WTC11 (cell line): ENCODE measurements at regions not wholly inside any gene's neighbourhood (a gene's known extent, or its start where the extent isn't known, plus 50 kb on each side); places are given as distances from the start of the nearest gene placed in this dataset.

Source experiments
- ATAC-seq: fragments of 200-7000 bp; cut with Tn5 transposase; 2 replicates; pipeline ENCODE4 v1.10.0; 2021; ENCODE audit warnings: mild to moderate bottlenecking, moderate library complexity
- CTCF ChIA-PET: fragments of 300-600 bp; sonication (Branson Sonifier 250); formaldehyde crosslinking; loops from one replicate; lab custom pipeline; 2021; ENCODE audit warnings: antibody characterized with exemption; lab: Charles Lee
- POLR2A ChIA-PET: fragments of 350-600 bp; sonication (Branson Sonifier 250); formaldehyde crosslinking; loops from one replicate; lab custom pipeline; 2021; ENCODE audit warnings: antibody characterized with exemption; lab: Charles Lee
- DNase-seq: peaks from one replicate; pipeline ENCODE4 v3.0.0; 2021; ENCODE audit warnings: low spot score
- H3K27ac Mint-ChIP-seq: 2 replicates; pipeline ENCODE4 v1.8.0; 2021; ENCODE audit warnings: mixed read lengths
- H3K27me3 Mint-ChIP-seq: 2 replicates; pipeline ENCODE4 v1.8.0; 2021; ENCODE audit warnings: low read depth, mild to moderate bottlenecking, moderate library complexity, mixed read lengths
- H3K36me3 Mint-ChIP-seq: 2 replicates; pipeline ENCODE4 v1.8.0; 2021; ENCODE audit warnings: mixed read lengths
- H3K4me1 Mint-ChIP-seq: 2 replicates; pipeline ENCODE4 v1.8.0; 2022; ENCODE audit warnings: mixed read lengths
- H3K4me3 Mint-ChIP-seq: 2 replicates; pipeline ENCODE4 v1.8.0; 2021; ENCODE audit warnings: mild to moderate bottlenecking, moderate library complexity, mixed read lengths
- H3K9me3 Mint-ChIP-seq: 2 replicates; pipeline ENCODE4 v1.8.0; 2021; ENCODE audit warnings: mixed read lengths
- EMX1 ChIP-seq: fragments of 250-450 bp; sonication (Bioruptor Pico); IDR thresholded peaks from 2 replicates; pipeline ENCODE4 v1.8.0; 2021; ENCODE audit warnings: mild to moderate bottlenecking
- HMGA2 ChIP-seq: fragments of 250-450 bp; sonication (Bioruptor Pico); IDR thresholded peaks from 2 replicates; pipeline ENCODE4 v1.4.0; 2021; ENCODE audit warnings: mild to moderate bottlenecking, moderate library complexity
- JAZF1 ChIP-seq: fragments of 250-450 bp; sonication (Bioruptor Pico); IDR thresholded peaks from 2 replicates; pipeline ENCODE4 v1.9.0; 2021; ENCODE audit warnings: moderate library complexity, mild to moderate bottlenecking, inconsistent platforms
- RORB ChIP-seq: fragments of 250-450 bp; sonication (Bioruptor Pico); IDR thresholded peaks from 2 replicates; pipeline ENCODE4 v1.9.0; 2021; ENCODE audit warnings: mild to moderate bottlenecking
- ZNF121 ChIP-seq: sonication (generic); formaldehyde crosslinking; IDR thresholded peaks from 2 replicates; pipeline ENCODE4 v1.8.0; 2023; ENCODE audit warnings: missing genetic modification reagents
- ZNF263 ChIP-seq: sonication (generic); formaldehyde crosslinking; IDR thresholded peaks from 2 replicates; pipeline ENCODE4 v1.8.1; 2022; ENCODE audit warnings: low read depth, mild to moderate bottlenecking, moderate library complexity, missing genetic modification reagents
- ZNF423 ChIP-seq: fragments of 250-450 bp; sonication (Bioruptor Pico); IDR thresholded peaks from 2 replicates; pipeline ENCODE4 v2.1.2; 2022; ENCODE audit warnings: mild to moderate bottlenecking, moderate library complexity
- ZNF671 ChIP-seq: fragments of 250-450 bp; sonication (Bioruptor Pico); IDR thresholded peaks from 2 replicates; pipeline ENCODE4 v1.8.0; 2021; ENCODE audit warnings: mild to moderate bottlenecking
- TF ChIP-seq, protein P1 (sequence below): sonication (generic); formaldehyde crosslinking; conservative IDR thresholded peaks from 2 replicates; pipeline ENCODE4 v1.8.1; 2022; ENCODE audit warnings: mild to moderate bottlenecking, missing genetic modification reagents
- TF ChIP-seq, protein P2 (sequence below): fragments of 250-450 bp; sonication (Bioruptor Pico); IDR thresholded peaks from 2 replicates; pipeline ENCODE4 v1.9.0; 2021; ENCODE audit warnings: mild to moderate bottlenecking, borderline replicate concordance
- TF ChIP-seq, protein P3 (sequence below): sonication (generic); formaldehyde crosslinking; IDR thresholded peaks from 2 replicates; pipeline ENCODE4 v1.8.0; 2023; ENCODE audit warnings: missing genetic modification reagents, mild to moderate bottlenecking, borderline replicate concordance
- TF ChIP-seq, protein P4 (sequence below): fragments of 250-450 bp; sonication (Bioruptor Pico); IDR thresholded peaks from 2 replicates; pipeline ENCODE4 v1.8.0; 2021; ENCODE audit warnings: mild to moderate bottlenecking
- TF ChIP-seq, protein P5 (sequence below): sonication (generic); formaldehyde crosslinking; IDR thresholded peaks from 2 replicates; pipeline ENCODE4 v1.8.1; 2023; ENCODE audit warnings: mild to moderate bottlenecking, missing genetic modification reagents, moderate library complexity
- TF ChIP-seq, protein P6 (sequence below): sonication (generic); formaldehyde crosslinking; IDR thresholded peaks from 2 replicates; pipeline ENCODE4 v1.8.1; 2023; ENCODE audit warnings: mild to moderate bottlenecking, missing genetic modification reagents, borderline replicate concordance
- TF ChIP-seq, protein P7 (sequence below): sonication (generic); formaldehyde crosslinking; IDR thresholded peaks from 2 replicates; pipeline ENCODE4 v1.8.0; 2022; ENCODE audit warnings: mild to moderate bottlenecking, missing genetic modification reagents
- TF ChIP-seq, protein P8 (sequence below): sonication (generic); formaldehyde crosslinking; IDR thresholded peaks from 2 replicates; pipeline ENCODE4 v1.8.1; 2022; ENCODE audit warnings: mild to moderate bottlenecking, missing genetic modification reagents, moderate library complexity, borderline replicate concordance

DNA sequence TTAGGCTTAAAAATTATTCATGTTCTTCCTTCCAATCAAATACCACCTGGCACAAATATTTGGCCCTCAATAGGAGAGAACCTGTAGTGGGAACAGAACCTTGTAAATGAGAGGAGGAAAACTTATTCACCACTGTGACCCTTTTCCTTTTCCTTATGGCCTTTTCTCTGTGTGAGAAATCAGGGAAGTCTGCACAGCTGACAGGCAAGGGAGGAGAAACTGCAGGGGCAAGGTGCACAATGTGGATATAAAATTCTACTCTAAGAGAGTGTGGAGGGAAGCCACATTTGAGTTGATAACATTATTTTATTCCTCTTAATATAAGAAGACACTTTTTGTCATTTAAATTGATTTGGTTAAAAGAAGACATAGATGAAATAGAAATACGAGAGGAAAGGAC lies 1247.0 kb upstream of the CHAC2 start:
- ChIA-PET POLR2A (no interaction called here), CTCF (no interaction called here)
- H3K27me3 Mint-ChIP-seq = no peaks in the 10 kb centered on the region
- H3K36me3 Mint-ChIP-seq = no peaks in the 10 kb centered on the region
- DNase-seq = no peak
- H3K4me1 Mint-ChIP-seq = peaks cover 19% of the 10 kb centered on the region
- H3K27ac Mint-ChIP-seq = no peak overlapping the region
- H3K9me3 Mint-ChIP-seq = no peaks in the 10 kb centered on the region
- no peak for TF ChIP-seq ZNF263
- TF ChIP-seq, protein P1, sequence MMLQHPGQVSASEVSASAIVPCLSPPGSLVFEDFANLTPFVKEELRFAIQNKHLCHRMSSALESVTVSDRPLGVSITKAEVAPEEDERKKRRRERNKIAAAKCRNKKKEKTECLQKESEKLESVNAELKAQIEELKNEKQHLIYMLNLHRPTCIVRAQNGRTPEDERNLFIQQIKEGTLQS (CRISPR knock-in tag) = no peak
- no peak for TF ChIP-seq RORB
- no peak for TF ChIP-seq ZNF423 (CRISPR knock-in tag)
- TF ChIP-seq, protein P2, sequence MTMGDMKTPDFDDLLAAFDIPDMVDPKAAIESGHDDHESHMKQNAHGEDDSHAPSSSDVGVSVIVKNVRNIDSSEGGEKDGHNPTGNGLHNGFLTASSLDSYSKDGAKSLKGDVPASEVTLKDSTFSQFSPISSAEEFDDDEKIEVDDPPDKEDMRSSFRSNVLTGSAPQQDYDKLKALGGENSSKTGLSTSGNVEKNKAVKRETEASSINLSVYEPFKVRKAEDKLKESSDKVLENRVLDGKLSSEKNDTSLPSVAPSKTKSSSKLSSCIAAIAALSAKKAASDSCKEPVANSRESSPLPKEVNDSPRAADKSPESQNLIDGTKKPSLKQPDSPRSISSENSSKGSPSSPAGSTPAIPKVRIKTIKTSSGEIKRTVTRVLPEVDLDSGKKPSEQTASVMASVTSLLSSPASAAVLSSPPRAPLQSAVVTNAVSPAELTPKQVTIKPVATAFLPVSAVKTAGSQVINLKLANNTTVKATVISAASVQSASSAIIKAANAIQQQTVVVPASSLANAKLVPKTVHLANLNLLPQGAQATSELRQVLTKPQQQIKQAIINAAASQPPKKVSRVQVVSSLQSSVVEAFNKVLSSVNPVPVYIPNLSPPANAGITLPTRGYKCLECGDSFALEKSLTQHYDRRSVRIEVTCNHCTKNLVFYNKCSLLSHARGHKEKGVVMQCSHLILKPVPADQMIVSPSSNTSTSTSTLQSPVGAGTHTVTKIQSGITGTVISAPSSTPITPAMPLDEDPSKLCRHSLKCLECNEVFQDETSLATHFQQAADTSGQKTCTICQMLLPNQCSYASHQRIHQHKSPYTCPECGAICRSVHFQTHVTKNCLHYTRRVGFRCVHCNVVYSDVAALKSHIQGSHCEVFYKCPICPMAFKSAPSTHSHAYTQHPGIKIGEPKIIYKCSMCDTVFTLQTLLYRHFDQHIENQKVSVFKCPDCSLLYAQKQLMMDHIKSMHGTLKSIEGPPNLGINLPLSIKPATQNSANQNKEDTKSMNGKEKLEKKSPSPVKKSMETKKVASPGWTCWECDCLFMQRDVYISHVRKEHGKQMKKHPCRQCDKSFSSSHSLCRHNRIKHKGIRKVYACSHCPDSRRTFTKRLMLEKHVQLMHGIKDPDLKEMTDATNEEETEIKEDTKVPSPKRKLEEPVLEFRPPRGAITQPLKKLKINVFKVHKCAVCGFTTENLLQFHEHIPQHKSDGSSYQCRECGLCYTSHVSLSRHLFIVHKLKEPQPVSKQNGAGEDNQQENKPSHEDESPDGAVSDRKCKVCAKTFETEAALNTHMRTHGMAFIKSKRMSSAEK (CRISPR knock-in tag) = no peak
- TF ChIP-seq HMGA2 (CRISPR knock-in tag) = no peak
- no peak overlapping the region for H3K4me3 Mint-ChIP-seq
- no peak for ATAC-seq

DNA sequence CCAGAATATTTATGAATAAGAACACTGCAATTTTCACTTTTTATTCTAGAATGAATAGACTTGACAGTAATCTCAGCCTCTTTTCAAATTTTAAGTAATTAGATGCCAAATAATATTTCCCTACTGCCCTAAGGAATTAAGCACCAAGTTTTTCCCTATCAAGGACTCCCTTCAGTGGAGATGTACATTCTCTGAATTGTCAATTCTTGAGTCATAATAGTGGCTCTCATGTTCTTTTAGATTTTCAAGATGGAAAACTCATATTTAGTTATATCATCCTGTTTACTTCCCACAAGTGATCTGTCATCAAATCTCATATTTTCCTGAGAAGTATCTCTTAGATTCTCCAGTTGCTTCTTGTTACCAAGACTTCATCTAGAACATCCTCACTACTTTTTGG lies 1248.9 kb upstream of the CHAC2 start:
- Mint-ChIP-seq H3K9me3 (no peaks in the 10 kb centered on the region), H3K4me1 (peaks cover 19% of the 10 kb centered on the region), H3K27ac (no peak overlapping the region), H3K27me3 (no peaks in the 10 kb centered on the region), H3K36me3 (no peaks in the 10 kb centered on the region), H3K4me3 (no peak overlapping the region)
- no peak for DNase-seq
- ChIA-PET POLR2A (no interaction called here), CTCF (no interaction called here)
- no peak for ATAC-seq
- TF ChIP-seq JAZF1 (CRISPR knock-in tag) (no peak), ZNF671 (CRISPR knock-in tag) (no peak), EMX1 (CRISPR knock-in tag) (no peak), ZNF121 (CRISPR knock-in tag) (no peak)
- TF ChIP-seq, protein P3, sequence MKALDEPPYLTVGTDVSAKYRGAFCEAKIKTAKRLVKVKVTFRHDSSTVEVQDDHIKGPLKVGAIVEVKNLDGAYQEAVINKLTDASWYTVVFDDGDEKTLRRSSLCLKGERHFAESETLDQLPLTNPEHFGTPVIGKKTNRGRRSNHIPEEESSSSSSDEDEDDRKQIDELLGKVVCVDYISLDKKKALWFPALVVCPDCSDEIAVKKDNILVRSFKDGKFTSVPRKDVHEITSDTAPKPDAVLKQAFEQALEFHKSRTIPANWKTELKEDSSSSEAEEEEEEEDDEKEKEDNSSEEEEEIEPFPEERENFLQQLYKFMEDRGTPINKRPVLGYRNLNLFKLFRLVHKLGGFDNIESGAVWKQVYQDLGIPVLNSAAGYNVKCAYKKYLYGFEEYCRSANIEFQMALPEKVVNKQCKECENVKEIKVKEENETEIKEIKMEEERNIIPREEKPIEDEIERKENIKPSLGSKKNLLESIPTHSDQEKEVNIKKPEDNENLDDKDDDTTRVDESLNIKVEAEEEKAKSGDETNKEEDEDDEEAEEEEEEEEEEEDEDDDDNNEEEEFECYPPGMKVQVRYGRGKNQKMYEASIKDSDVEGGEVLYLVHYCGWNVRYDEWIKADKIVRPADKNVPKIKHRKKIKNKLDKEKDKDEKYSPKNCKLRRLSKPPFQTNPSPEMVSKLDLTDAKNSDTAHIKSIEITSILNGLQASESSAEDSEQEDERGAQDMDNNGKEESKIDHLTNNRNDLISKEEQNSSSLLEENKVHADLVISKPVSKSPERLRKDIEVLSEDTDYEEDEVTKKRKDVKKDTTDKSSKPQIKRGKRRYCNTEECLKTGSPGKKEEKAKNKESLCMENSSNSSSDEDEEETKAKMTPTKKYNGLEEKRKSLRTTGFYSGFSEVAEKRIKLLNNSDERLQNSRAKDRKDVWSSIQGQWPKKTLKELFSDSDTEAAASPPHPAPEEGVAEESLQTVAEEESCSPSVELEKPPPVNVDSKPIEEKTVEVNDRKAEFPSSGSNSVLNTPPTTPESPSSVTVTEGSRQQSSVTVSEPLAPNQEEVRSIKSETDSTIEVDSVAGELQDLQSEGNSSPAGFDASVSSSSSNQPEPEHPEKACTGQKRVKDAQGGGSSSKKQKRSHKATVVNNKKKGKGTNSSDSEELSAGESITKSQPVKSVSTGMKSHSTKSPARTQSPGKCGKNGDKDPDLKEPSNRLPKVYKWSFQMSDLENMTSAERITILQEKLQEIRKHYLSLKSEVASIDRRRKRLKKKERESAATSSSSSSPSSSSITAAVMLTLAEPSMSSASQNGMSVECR (CRISPR knock-in tag) = no peak
- TF ChIP-seq, protein P4, sequence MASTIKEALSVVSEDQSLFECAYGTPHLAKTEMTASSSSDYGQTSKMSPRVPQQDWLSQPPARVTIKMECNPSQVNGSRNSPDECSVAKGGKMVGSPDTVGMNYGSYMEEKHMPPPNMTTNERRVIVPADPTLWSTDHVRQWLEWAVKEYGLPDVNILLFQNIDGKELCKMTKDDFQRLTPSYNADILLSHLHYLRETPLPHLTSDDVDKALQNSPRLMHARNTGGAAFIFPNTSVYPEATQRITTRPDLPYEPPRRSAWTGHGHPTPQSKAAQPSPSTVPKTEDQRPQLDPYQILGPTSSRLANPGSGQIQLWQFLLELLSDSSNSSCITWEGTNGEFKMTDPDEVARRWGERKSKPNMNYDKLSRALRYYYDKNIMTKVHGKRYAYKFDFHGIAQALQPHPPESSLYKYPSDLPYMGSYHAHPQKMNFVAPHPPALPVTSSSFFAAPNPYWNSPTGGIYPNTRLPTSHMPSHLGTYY (CRISPR knock-in tag) = no peak
- TF ChIP-seq, protein P5, sequence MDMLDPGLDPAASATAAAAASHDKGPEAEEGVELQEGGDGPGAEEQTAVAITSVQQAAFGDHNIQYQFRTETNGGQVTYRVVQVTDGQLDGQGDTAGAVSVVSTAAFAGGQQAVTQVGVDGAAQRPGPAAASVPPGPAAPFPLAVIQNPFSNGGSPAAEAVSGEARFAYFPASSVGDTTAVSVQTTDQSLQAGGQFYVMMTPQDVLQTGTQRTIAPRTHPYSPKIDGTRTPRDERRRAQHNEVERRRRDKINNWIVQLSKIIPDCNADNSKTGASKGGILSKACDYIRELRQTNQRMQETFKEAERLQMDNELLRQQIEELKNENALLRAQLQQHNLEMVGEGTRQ (CRISPR knock-in tag) = no peak
- TF ChIP-seq, protein P6, sequence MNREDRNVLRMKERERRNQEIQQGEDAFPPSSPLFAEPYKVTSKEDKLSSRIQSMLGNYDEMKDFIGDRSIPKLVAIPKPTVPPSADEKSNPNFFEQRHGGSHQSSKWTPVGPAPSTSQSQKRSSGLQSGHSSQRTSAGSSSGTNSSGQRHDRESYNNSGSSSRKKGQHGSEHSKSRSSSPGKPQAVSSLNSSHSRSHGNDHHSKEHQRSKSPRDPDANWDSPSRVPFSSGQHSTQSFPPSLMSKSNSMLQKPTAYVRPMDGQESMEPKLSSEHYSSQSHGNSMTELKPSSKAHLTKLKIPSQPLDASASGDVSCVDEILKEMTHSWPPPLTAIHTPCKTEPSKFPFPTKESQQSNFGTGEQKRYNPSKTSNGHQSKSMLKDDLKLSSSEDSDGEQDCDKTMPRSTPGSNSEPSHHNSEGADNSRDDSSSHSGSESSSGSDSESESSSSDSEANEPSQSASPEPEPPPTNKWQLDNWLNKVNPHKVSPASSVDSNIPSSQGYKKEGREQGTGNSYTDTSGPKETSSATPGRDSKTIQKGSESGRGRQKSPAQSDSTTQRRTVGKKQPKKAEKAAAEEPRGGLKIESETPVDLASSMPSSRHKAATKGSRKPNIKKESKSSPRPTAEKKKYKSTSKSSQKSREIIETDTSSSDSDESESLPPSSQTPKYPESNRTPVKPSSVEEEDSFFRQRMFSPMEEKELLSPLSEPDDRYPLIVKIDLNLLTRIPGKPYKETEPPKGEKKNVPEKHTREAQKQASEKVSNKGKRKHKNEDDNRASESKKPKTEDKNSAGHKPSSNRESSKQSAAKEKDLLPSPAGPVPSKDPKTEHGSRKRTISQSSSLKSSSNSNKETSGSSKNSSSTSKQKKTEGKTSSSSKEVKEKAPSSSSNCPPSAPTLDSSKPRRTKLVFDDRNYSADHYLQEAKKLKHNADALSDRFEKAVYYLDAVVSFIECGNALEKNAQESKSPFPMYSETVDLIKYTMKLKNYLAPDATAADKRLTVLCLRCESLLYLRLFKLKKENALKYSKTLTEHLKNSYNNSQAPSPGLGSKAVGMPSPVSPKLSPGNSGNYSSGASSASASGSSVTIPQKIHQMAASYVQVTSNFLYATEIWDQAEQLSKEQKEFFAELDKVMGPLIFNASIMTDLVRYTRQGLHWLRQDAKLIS = no peak
- TF ChIP-seq, protein P7, sequence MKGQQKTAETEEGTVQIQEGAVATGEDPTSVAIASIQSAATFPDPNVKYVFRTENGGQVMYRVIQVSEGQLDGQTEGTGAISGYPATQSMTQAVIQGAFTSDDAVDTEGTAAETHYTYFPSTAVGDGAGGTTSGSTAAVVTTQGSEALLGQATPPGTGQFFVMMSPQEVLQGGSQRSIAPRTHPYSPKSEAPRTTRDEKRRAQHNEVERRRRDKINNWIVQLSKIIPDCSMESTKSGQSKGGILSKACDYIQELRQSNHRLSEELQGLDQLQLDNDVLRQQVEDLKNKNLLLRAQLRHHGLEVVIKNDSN = no peak
- TF ChIP-seq, protein P8, sequence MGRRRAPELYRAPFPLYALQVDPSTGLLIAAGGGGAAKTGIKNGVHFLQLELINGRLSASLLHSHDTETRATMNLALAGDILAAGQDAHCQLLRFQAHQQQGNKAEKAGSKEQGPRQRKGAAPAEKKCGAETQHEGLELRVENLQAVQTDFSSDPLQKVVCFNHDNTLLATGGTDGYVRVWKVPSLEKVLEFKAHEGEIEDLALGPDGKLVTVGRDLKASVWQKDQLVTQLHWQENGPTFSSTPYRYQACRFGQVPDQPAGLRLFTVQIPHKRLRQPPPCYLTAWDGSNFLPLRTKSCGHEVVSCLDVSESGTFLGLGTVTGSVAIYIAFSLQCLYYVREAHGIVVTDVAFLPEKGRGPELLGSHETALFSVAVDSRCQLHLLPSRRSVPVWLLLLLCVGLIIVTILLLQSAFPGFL (CRISPR knock-in tag) = no peak
